HEK293 (cell line): ENCODE measurements at regions not wholly inside any gene's neighbourhood (a gene's known extent, or its start where the extent isn't known, plus 50 kb on each side); places are given as distances from the start of the nearest gene placed in this dataset.

Experiments
- CTCF ChIA-PET: fragments of 350-600 bp; formaldehyde crosslinking; extraction: SDS; loops from one replicate; lab custom pipeline; 2021; ENCODE audit warnings: antibody characterized with exemption; lab: Yijun Ruan, JAX
- POLR2A ChIA-PET: fragments of 300-600 bp; formaldehyde crosslinking; extraction: SDS; loops from one replicate; lab custom pipeline; 2020; ENCODE audit warnings: antibody characterized with exemption, inconsistent platforms; lab: Yijun Ruan, JAX
- H3K27ac ChIP-seq: fragments of 200-500 bp; sonication (Bioruptor generic); 2 replicates; pipeline ENCODE4 v1.5.1; 2014; ENCODE audit warnings: low read depth, low read length, control low read depth, inconsistent platforms; ENCODE audit errors: extremely low read depth
- H3K36me3 ChIP-seq, 2 experiments: fragments of 200-500 bp in 1 of 2; sonication (Bioruptor generic) in 1 of 2; 1 replicate in 1 of 2; 2 replicates in 1 of 2; pipeline ENCODE4 v1.5.1; 2014 to 2017; ENCODE audit warnings: inconsistent platforms in 2 of 2, low read length in 2 of 2; ENCODE audit not compliant: control insufficient read depth in 2 of 2, insufficient read depth in 1 of 2
- H3K4me1 ChIP-seq: fragments of 200-500 bp; sonication (Bioruptor generic); 2 replicates; pipeline ENCODE4 v1.5.1; 2014; ENCODE audit warnings: mild to moderate bottlenecking, low read length, inconsistent platforms; ENCODE audit not compliant: control insufficient read depth, insufficient read depth
- H3K4me3 ChIP-seq: 2 replicates; pipeline ENCODE4 v1.5.1; 2011; ENCODE audit warnings: low read depth, mild to moderate bottlenecking, control low read depth, low read length, moderate library complexity
- H3K9me3 ChIP-seq: fragments of 200-500 bp; sonication (Bioruptor generic); 2 replicates; pipeline ENCODE4 v1.5.1; 2014; ENCODE audit warnings: low read depth, low read length, inconsistent platforms; ENCODE audit not compliant: control insufficient read depth, insufficient read depth
- GFI1B ChIP-seq: fragments of 450-650 bp; formaldehyde crosslinking; IDR thresholded peaks from 2 replicates; pipeline ENCODE4 v1.5.1; 2016; ENCODE audit warnings: missing biosample characterization, missing genetic modification characterization
- HOXA7 ChIP-seq: sonication (generic); formaldehyde crosslinking; IDR thresholded peaks from 2 replicates; pipeline ENCODE4 v1.8.1; 2022; ENCODE audit warnings: missing genetic modification reagents, borderline replicate concordance
- REST ChIP-seq: fragments of 450-650 bp; formaldehyde crosslinking; IDR thresholded peaks from 2 replicates; pipeline ENCODE4 v1.5.1; 2016; ENCODE audit warnings: missing biosample characterization, missing genetic modification characterization
- ZBTB21 ChIP-seq: fragments of 450-650 bp; formaldehyde crosslinking; IDR thresholded peaks from 2 replicates; pipeline ENCODE4 v1.5.1; 2017; ENCODE audit warnings: missing biosample characterization, missing genetic modification characterization
- ZEB2 ChIP-seq: fragments of 450-650 bp; formaldehyde crosslinking; IDR thresholded peaks from 2 replicates; pipeline ENCODE4 v1.5.1; 2016; ENCODE audit warnings: missing biosample characterization, missing genetic modification characterization
- ZNF155 ChIP-seq: fragments of 450-650 bp; formaldehyde crosslinking; IDR thresholded peaks from 2 replicates; pipeline ENCODE4 v1.5.1; 2016; ENCODE audit warnings: missing biosample characterization, missing genetic modification characterization
- ZNF248 ChIP-seq: fragments of 450-650 bp; formaldehyde crosslinking; IDR thresholded peaks from 2 replicates; pipeline ENCODE4 v1.5.1; 2017; ENCODE audit warnings: missing biosample characterization, missing genetic modification characterization
- ZNF266 ChIP-seq: fragments of 450-650 bp; formaldehyde crosslinking; IDR thresholded peaks from 2 replicates; pipeline ENCODE4 v1.5.1; 2016; ENCODE audit warnings: missing biosample characterization, missing genetic modification characterization, low read depth
- ZNF324 ChIP-seq: fragments of 450-650 bp; formaldehyde crosslinking; IDR thresholded peaks from 2 replicates; pipeline ENCODE4 v1.5.1; 2016; ENCODE audit warnings: missing biosample characterization, missing genetic modification characterization
- ZNF335 ChIP-seq: fragments of 450-650 bp; formaldehyde crosslinking; conservative IDR thresholded peaks from 2 replicates; pipeline ENCODE4 v1.5.1; 2016; ENCODE audit warnings: missing biosample characterization, missing genetic modification characterization
- ZNF404 ChIP-seq: fragments of 450-650 bp; formaldehyde crosslinking; IDR thresholded peaks from 2 replicates; pipeline ENCODE4 v1.5.1; 2017; ENCODE audit warnings: missing biosample characterization, missing genetic modification characterization
- ZNF513 ChIP-seq: fragments of 450-650 bp; IDR thresholded peaks from 2 replicates; pipeline ENCODE4 v1.5.1; 2018; ENCODE audit warnings: missing biosample characterization, missing genetic modification characterization
- ZNF555 ChIP-seq: fragments of 450-650 bp; formaldehyde crosslinking; conservative IDR thresholded peaks from 2 replicates; pipeline ENCODE4 v1.5.1; 2017; ENCODE audit warnings: missing biosample characterization, mild to moderate bottlenecking, missing genetic modification characterization, inconsistent platforms
- ZNF561 ChIP-seq: fragments of 450-650 bp; IDR thresholded peaks from 2 replicates; pipeline ENCODE4 v1.5.1; 2018; ENCODE audit warnings: missing biosample characterization, missing genetic modification characterization, borderline replicate concordance
- ZNF626 ChIP-seq: fragments of 450-650 bp; sonication (Bioruptor Pico); formaldehyde crosslinking; IDR thresholded peaks from 2 replicates; pipeline ENCODE4 v1.5.1; 2018; ENCODE audit warnings: missing biosample characterization, missing genetic modification characterization, inconsistent platforms
- ZNF645 ChIP-seq: fragments of 450-650 bp; formaldehyde crosslinking; IDR thresholded peaks from 2 replicates; pipeline ENCODE4; 2016; ENCODE audit warnings: missing biosample characterization, missing genetic modification characterization
- ZNF792 ChIP-seq: fragments of 450-650 bp; formaldehyde crosslinking; IDR thresholded peaks from 2 replicates; pipeline ENCODE4 v1.5.1; 2016; ENCODE audit warnings: missing biosample characterization, missing genetic modification characterization
- TF ChIP-seq, protein P1 (sequence below): fragments of 450-650 bp; formaldehyde crosslinking; IDR thresholded peaks from 2 replicates; pipeline ENCODE4 v1.5.1; 2016; ENCODE audit warnings: missing biosample characterization, missing genetic modification characterization
- TF ChIP-seq, protein P2 (sequence below): fragments of 450-650 bp; formaldehyde crosslinking; IDR thresholded peaks from 2 replicates; pipeline ENCODE4 v1.5.1; 2016; ENCODE audit warnings: missing biosample characterization, missing genetic modification characterization, low read depth

DNA sequence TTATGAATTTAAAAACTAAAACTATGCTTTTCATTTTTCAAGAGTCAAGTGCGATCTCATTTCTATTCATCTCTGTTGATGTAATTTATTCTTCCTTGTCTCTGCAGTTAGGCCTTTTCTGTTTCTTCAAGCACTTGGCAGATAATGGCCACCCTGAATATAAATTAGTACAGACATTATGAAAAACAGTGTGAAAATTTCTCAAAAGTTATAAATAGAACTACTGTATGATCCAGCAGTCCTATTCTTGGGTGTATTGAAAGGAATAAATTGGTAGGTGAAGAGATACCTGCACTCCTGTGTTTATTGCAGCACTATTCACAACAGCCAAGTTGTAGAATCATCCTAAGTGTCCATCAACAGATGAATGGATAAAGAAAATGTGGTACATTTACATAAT lies 248.3 kb downstream of the DOK5 start:
- Histone ChIP-seq H3K27ac (no peak overlapping the region), H3K36me3 (no peaks in the 10 kb centered on the region), H3K4me1 (no peaks in the 10 kb centered on the region), H3K9me3 (no peaks in the 10 kb centered on the region), H3K4me3 (no peak overlapping the region)
- POLR2A ChIA-PET = no interaction called here
- CTCF ChIA-PET = no interaction called here
- TF ChIP-seq HOXA7 (CRISPR knock-in tag) (no peak), ZNF626 (tag by site-specific recombination) (no peak), ZNF792 (tag by site-specific recombination) (no peak), ZNF645 (no peak), ZNF555 (tag by site-specific recombination) (no peak), ZNF513 (no peak), ZNF155 (no peak), ZEB2 (tag by site-specific recombination) (no peak), ZNF266 (no peak), ZNF248 (no peak), ZNF561 (tag by site-specific recombination) (no peak), ZBTB21 (tag by site-specific recombination) (no peak), ZNF404 (tag by site-specific recombination) (no peak), ZNF324 (tag by site-specific recombination) (no peak), REST (tag by site-specific recombination) (no peak), GFI1B (tag by site-specific recombination) (no peak), ZNF335 (no peak)
- TF ChIP-seq, protein P1, sequence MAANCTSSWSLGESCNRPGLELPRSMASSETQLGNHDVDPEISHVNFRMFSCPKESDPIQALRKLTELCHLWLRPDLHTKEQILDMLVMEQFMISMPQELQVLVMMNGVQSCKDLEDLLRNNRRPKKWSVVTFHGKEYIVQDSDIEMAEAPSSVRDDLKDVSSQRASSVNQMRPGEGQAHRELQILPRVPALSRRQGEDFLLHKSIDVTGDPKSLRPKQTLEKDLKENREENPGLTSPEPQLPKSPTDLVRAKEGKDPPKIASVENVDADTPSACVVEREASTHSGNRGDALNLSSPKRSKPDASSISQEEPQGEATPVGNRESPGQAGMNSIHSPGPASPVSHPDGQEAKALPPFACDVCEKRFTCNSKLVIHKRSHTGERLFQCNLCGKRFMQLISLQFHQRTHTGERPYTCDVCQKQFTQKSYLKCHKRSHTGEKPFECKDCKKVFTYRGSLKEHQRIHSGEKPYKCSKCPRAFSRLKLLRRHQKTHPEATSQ (tag by site-specific recombination) = no peak
- TF ChIP-seq, protein P2, sequence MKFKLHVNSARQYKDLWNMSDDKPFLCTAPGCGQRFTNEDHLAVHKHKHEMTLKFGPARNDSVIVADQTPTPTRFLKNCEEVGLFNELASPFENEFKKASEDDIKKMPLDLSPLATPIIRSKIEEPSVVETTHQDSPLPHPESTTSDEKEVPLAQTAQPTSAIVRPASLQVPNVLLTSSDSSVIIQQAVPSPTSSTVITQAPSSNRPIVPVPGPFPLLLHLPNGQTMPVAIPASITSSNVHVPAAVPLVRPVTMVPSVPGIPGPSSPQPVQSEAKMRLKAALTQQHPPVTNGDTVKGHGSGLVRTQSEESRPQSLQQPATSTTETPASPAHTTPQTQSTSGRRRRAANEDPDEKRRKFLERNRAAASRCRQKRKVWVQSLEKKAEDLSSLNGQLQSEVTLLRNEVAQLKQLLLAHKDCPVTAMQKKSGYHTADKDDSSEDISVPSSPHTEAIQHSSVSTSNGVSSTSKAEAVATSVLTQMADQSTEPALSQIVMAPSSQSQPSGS (tag by site-specific recombination) = no peak
